ENCODE measurements at regions not wholly inside any gene's neighbourhood (a gene's known extent, or its start where the extent isn't known, plus 50 kb on each side); places are given as distances from the start of the nearest gene placed in this dataset.

DNA sequence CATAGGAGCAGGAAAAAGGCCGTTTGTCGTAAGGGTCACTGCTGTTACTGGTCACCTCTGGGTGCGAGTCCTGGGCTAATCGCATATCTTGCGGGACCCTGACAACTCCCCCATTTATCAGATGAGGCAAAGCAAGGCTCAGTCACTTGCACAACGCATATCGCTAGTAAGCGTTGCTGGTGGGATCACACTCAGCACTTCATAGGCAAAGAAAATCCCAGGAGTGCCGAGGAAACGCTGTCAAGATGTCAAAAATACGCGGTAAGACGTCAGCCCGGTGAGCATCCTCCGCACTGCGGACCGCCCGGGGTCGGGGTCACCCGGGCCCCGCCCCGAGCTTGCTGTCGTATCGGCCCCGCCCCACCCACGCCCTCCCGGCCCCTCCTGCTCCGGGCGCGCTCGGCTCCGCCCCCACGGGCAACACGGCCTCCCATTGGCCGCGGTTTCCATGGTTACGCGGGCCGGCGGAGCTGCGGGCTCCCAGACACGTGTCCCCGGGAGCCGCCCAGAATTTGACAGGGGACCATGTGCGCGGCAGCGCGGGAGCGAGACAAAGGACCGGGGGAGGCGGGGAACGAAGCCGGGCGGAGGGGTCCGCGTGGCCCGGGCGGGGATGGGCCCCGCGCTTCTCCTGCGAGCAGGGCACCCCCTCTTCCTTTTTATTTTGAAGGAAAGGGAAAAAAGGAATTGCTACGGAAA, 80.2 kb upstream of the IER5L start:
- TF ChIP-seq GABPA (IDR thresholded peaks at IDR 0.05; ENCODE audit: borderline replicate concordance, insufficient read depth, low read length) (no peak), RFX5 (IDR thresholded peaks at IDR 0.05; ENCODE audit: borderline replicate concordance, low read depth, low read length) (no peak)
- TF ChIP-seq, protein P1, sequence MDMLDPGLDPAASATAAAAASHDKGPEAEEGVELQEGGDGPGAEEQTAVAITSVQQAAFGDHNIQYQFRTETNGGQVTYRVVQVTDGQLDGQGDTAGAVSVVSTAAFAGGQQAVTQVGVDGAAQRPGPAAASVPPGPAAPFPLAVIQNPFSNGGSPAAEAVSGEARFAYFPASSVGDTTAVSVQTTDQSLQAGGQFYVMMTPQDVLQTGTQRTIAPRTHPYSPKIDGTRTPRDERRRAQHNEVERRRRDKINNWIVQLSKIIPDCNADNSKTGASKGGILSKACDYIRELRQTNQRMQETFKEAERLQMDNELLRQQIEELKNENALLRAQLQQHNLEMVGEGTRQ (IDR thresholded peaks at IDR 0.05; ENCODE audit: low read length) = peak; percentile 69
